Neutrophil (primary cell): ENCODE measurements at regions not wholly inside any gene's neighbourhood (a gene's known extent, or its start where the extent isn't known, plus 50 kb on each side); places are given as distances from the start of the nearest gene placed in this dataset.

Experiments
- H3K27ac ChIP-seq: fragments of 200-600 bp; sonication (generic); 2 replicates; pipeline ENCODE4 v1.5.1; 2016; ENCODE audit warnings: mild to moderate bottlenecking, moderate library complexity
- H3K27me3 ChIP-seq: fragments of 200-600 bp; sonication (generic); 2 replicates; pipeline ENCODE4 v1.6.0; 2016; ENCODE audit warnings: mild to moderate bottlenecking
- H3K36me3 ChIP-seq: fragments of 200-600 bp; sonication (generic); 2 replicates; pipeline ENCODE4 v1.5.1; 2017
- H3K4me1 ChIP-seq, 2 experiments: fragments of 200-600 bp in 1 of 2; sonication (generic) in 1 of 2; 1 replicate in 1 of 2; 2 replicates in 1 of 2; pipeline versions ENCODE4 v1.5.1 to v1.6.1; 2013 to 2016; ENCODE audit warnings: low read depth in 1 of 2, low read length in 1 of 2, mild to moderate bottlenecking in 1 of 2, moderate library complexity in 1 of 2; ENCODE audit not compliant: control insufficient read depth in 1 of 2, insufficient read depth in 1 of 2
- H3K4me3 ChIP-seq, 2 experiments: fragments of 200-600 bp in 1 of 2; sonication (generic) in 1 of 2; 1 replicate in 1 of 2; 2 replicates in 1 of 2; pipeline ENCODE4 v1.5.1; 2013 to 2016; ENCODE audit warnings: low read depth in 1 of 2, low read length in 1 of 2, mild to moderate bottlenecking in 1 of 2, moderate library complexity in 1 of 2
- H3K9me3 ChIP-seq: fragments of 200-600 bp; sonication (generic); 2 replicates; pipeline ENCODE4 v1.5.1; 2016
- CTCF ChIP-seq: fragments of 200-600 bp; sonication (generic); IDR thresholded peaks from 2 replicates; pipeline ENCODE4 v1.5.1; 2016; ENCODE audit warnings: antibody characterized with exemption

- Histone ChIP-seq H3K4me1 (no peaks in the 10 kb centered on the region), H3K36me3 (no peaks in the 10 kb centered on the region), H3K27me3 (no peaks in the 10 kb centered on the region), H3K27ac (no peak overlapping the region), H3K9me3 (no peaks in the 10 kb centered on the region), H3K4me3 (no peak overlapping the region)
- TF ChIP-seq CTCF: no peak
Measured at GRCh38 chr5:167713896-167714295, 577.5 kb upstream of the WWC1 start.

- H3K27me3 ChIP-seq: no peaks in the 10 kb centered on the region
- H3K36me3 ChIP-seq: no peaks in the 10 kb centered on the region
- H3K4me3 ChIP-seq: no peak overlapping the region
- H3K4me1 ChIP-seq: no peaks in the 10 kb centered on the region
- H3K27ac ChIP-seq: no peak overlapping the region
- TF ChIP-seq CTCF: no peak
- no peaks in the 10 kb centered on the region for H3K9me3 ChIP-seq
Measured at GRCh38 chr5:167716126-167716775, 575.2 kb upstream of the WWC1 start.

GRCh38 chr5:167720259-167720658, 571.2 kb upstream of the WWC1 start:
- Histone ChIP-seq H3K4me1 (no peaks in the 10 kb centered on the region), H3K36me3 (no peaks in the 10 kb centered on the region), H3K27me3 (no peaks in the 10 kb centered on the region), H3K4me3 (no peak overlapping the region), H3K9me3 (no peaks in the 10 kb centered on the region), H3K27ac (no peak overlapping the region)
- no peak for TF ChIP-seq CTCF

GRCh38 chr5:167720676-167721260, 570.7 kb upstream of the WWC1 start:
- Histone ChIP-seq H3K9me3 (no peaks in the 10 kb centered on the region), H3K4me3 (no peak overlapping the region), H3K36me3 (no peaks in the 10 kb centered on the region), H3K27ac (no peak overlapping the region), H3K27me3 (no peaks in the 10 kb centered on the region), H3K4me1 (no peaks in the 10 kb centered on the region)
- TF ChIP-seq CTCF: no peak

- Histone ChIP-seq H3K4me1 (no peaks in the 10 kb centered on the region), H3K4me3 (no peak overlapping the region), H3K36me3 (no peaks in the 10 kb centered on the region), H3K9me3 (no peaks in the 10 kb centered on the region), H3K27ac (no peak overlapping the region), H3K27me3 (no peaks in the 10 kb centered on the region)
- TF ChIP-seq CTCF: no peak
Measured at GRCh38 chr5:167721926-167722440, 569.5 kb upstream of the WWC1 start.
